CD8-positive, alpha-beta memory T cell (primary cell): ENCODE measurements at regions not wholly inside any gene's neighbourhood (a gene's known extent, or its start where the extent isn't known, plus 50 kb on each side); places are given as distances from the start of the nearest gene placed in this dataset.

ENCODE experiments used
- CTCF ChIA-PET: fragments of 350-600 bp; sonication (Branson Sonifier 250); formaldehyde crosslinking; loops from one replicate; lab custom pipeline; 2021; ENCODE audit warnings: antibody characterized with exemption; lab: Charles Lee
- POLR2A ChIA-PET: fragments of 350-600 bp; sonication (Branson Sonifier 250); formaldehyde crosslinking; loops from one replicate; lab custom pipeline; 2021; ENCODE audit warnings: antibody characterized with exemption; lab: Charles Lee
- DNase-seq, 5 donors: peaks; one replicate each; pipeline versions ENCODE4 v3.0.0 to v3.0.0-alpha.2; 2020 to 2022; ENCODE audit warnings: mixed read lengths in 1 of 5
- H3K27ac ChIP-seq: one replicate; pipeline ENCODE4 v1.7.0; 2013; ENCODE audit warnings: low read depth, mild to moderate bottlenecking, low read length, moderate library complexity
- H3K27me3 ChIP-seq: 2 replicates; pipeline ENCODE4 v1.7.0; 2013; ENCODE audit warnings: low read length, mild to moderate bottlenecking; ENCODE audit not compliant: insufficient read depth, poor library complexity, severe bottlenecking
- H3K36me3 ChIP-seq: 2 replicates; pipeline ENCODE4 v1.7.0; 2013; ENCODE audit warnings: mild to moderate bottlenecking, low read length, moderate library complexity; ENCODE audit not compliant: insufficient read depth
- H3K4me1 ChIP-seq: 2 replicates; pipeline ENCODE4 v1.7.0; 2013; ENCODE audit warnings: mild to moderate bottlenecking, low read length, moderate library complexity; ENCODE audit not compliant: insufficient read depth
- H3K4me3 ChIP-seq: 2 replicates; pipeline ENCODE4 v1.7.0; 2013; ENCODE audit warnings: mild to moderate bottlenecking, low read length
- H3K9me3 ChIP-seq: 2 replicates; pipeline ENCODE4 v1.7.0; 2013; ENCODE audit warnings: mild to moderate bottlenecking, low read length
- H3K27ac Mint-ChIP-seq, 8 donors: one replicate each; pipeline ENCODE4 v1.8.0; 2020 to 2021; ENCODE audit warnings: mixed read lengths in 8 of 8, mild to moderate bottlenecking in 6 of 8, inconsistent platforms in 3 of 8, moderate library complexity in 3 of 8
- H3K27me3 Mint-ChIP-seq, 2 donors: one replicate each; pipeline ENCODE4 v1.8.0; 2020 to 2021; ENCODE audit warnings: mixed read lengths in 2 of 2, mild to moderate bottlenecking in 1 of 2, moderate library complexity in 1 of 2
- H3K36me3 Mint-ChIP-seq, 3 donors: one replicate each; pipeline ENCODE4 v1.8.0; 2020 to 2021; ENCODE audit warnings: mixed read lengths in 3 of 3, inconsistent platforms in 1 of 3, mild to moderate bottlenecking in 1 of 3
- H3K4me1 Mint-ChIP-seq, 3 donors: one replicate each; pipeline ENCODE4 v1.8.0; 2020 to 2021; ENCODE audit warnings: mixed read lengths in 3 of 3, inconsistent platforms in 1 of 3, mild to moderate bottlenecking in 1 of 3
- H3K4me3 Mint-ChIP-seq, 7 donors: one replicate each; pipeline ENCODE4 v1.8.0; 2020 to 2021; ENCODE audit warnings: mixed read lengths in 7 of 7, mild to moderate bottlenecking in 6 of 7, moderate library complexity in 4 of 7, inconsistent platforms in 2 of 7
- H3K9me3 Mint-ChIP-seq, 5 donors: one replicate each; pipeline ENCODE4 v1.8.0; 2020 to 2022; ENCODE audit warnings: mixed read lengths in 5 of 5, mild to moderate bottlenecking in 3 of 5, moderate library complexity in 2 of 5, inconsistent platforms in 1 of 5

DNA sequence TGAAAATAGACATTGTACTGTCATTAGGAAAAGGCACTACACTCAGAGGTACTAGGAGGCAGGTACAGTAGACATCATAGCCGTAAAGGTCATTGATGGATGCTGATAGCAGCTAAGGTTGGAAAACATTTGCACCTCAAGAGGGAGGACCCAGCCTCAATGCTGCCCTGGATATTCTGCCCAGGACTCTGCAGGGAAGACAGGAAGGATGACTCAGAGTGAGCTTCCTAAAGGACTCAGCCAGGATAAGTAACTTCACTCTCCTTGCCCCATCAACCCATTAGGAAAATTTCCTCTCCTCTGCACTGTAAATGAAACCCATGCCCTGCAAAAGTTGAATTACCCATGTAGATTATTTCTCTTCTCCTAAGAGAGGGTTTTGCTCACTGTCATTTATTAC is 617.9 kb upstream of the MKI67 start:
- CTCF ChIA-PET: no interaction called here
- no peak overlapping the region for H3K27ac Mint-ChIP-seq
- H3K27me3 ChIP-seq: no peaks in the 10 kb centered on the region
- no peaks in the 10 kb centered on the region for H3K36me3 ChIP-seq
- H3K4me1 ChIP-seq: no peaks in the 10 kb centered on the region
- H3K4me1 Mint-ChIP-seq: no peaks in the 10 kb centered on the region
- DNase-seq: no peak
- POLR2A ChIA-PET: no interaction called here
- no peak overlapping the region for H3K27ac ChIP-seq
- peaks cover 5 to 12% of the 10 kb centered on the region in 2 donors for H3K27me3 Mint-ChIP-seq
- H3K9me3 Mint-ChIP-seq: peaks cover 0 to 3% (median 0%) of the 10 kb centered on the region in 5 donors
- no peaks in the 10 kb centered on the region for H3K9me3 ChIP-seq
- no peak overlapping the region for H3K4me3 ChIP-seq
- H3K4me3 Mint-ChIP-seq: no peak overlapping the region
- H3K36me3 Mint-ChIP-seq: no peaks in the 10 kb centered on the region

DNA sequence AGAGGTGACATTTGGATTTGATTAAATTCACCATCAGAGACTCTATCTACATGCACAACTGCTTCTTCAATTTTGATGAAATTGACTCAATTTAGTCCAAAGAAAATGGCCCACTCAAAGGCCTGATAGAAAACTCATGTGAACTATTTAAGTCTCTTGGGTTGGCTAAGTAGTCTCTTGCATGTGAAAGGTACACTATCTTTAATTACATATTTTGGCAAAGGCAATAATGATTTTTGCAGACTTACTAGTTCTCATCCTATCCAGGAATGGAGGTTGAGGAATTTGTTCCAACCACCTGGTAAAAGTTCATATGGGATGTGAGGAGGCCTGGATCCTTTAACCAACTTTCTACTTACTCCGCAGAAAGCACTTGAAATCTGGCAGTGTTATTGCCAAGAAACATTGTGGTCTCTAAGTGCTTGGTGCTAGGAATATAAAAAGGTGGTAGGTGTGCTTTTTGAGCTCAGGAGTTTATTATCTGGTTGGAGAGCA is 618.6 kb upstream of the MKI67 start:
- DNase-seq: no peak

DNA sequence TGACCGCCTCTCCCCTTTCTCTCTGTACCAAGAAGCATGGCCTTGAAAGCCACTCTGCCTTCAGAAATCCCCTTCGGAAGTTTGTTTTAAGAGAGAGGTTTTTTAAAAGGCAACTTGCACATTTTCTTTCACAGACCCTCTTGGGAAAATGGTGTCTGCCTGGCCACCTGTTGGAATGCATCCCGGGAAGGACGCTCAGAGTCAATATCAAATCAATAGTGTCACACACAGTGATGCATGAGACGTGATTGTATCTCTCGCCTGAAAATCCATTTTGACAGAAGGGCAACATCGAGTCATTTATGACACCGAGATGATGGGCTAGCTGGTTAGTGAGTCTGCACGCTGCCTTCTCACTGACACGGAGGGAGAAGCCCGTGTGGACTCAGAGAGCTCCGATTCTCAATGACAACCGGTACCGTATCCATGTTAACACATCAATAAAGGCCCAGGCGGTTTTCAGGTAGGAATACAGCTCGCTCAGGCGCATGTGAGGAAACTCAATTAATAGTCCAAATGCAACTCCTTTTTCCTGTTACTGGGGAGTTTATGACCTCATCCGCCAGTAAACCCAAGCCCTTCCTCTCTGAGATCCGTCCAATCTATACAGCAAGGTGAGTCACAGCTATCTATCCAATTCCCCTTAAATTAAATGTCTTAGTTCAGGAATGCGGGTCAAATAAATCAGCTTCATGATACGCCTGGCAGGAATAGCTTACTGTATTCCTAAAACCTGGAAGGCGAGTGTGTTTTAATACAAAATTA is 621.5 kb upstream of the MKI67 start:
- H3K4me3 ChIP-seq: no peak overlapping the region
- POLR2A ChIA-PET: no interaction called here
- Mint-ChIP-seq H3K27ac (no peak overlapping the region), H3K4me3 (no peak overlapping the region), H3K4me1 (no peaks in the 10 kb centered on the region), H3K36me3 (no peaks in the 10 kb centered on the region), H3K9me3 (peaks cover 0 to 3% (median 0%) of the 10 kb centered on the region in 5 donors), H3K27me3 (peaks cover 0 to 2% of the 10 kb centered on the region in 2 donors)
- CTCF ChIA-PET: no interaction called here
- no peaks in the 10 kb centered on the region for H3K9me3 ChIP-seq
- H3K4me1 ChIP-seq: no peaks in the 10 kb centered on the region
- no peak overlapping the region for H3K27ac ChIP-seq
- H3K27me3 ChIP-seq: no peaks in the 10 kb centered on the region
- no peak for DNase-seq
- no peaks in the 10 kb centered on the region for H3K36me3 ChIP-seq

More for the DNA sequence above, 618.6 kb upstream of the MKI67 start:
- Histone ChIP-seq H3K4me1 (no peaks in the 10 kb centered on the region), H3K36me3 (no peaks in the 10 kb centered on the region), H3K9me3 (no peaks in the 10 kb centered on the region), H3K27me3 (no peaks in the 10 kb centered on the region), H3K27ac (no peak overlapping the region), H3K4me3 (no peak overlapping the region)
- H3K4me3 Mint-ChIP-seq: no peak overlapping the region
- H3K4me1 Mint-ChIP-seq: no peaks in the 10 kb centered on the region
- peaks cover 5 to 12% of the 10 kb centered on the region in 2 donors for H3K27me3 Mint-ChIP-seq
- CTCF ChIA-PET: no interaction called here
- H3K9me3 Mint-ChIP-seq: peaks cover 0 to 3% (median 0%) of the 10 kb centered on the region in 5 donors
- no peak overlapping the region for H3K27ac Mint-ChIP-seq
- H3K36me3 Mint-ChIP-seq: no peaks in the 10 kb centered on the region
- POLR2A ChIA-PET: no interaction called here

DNA sequence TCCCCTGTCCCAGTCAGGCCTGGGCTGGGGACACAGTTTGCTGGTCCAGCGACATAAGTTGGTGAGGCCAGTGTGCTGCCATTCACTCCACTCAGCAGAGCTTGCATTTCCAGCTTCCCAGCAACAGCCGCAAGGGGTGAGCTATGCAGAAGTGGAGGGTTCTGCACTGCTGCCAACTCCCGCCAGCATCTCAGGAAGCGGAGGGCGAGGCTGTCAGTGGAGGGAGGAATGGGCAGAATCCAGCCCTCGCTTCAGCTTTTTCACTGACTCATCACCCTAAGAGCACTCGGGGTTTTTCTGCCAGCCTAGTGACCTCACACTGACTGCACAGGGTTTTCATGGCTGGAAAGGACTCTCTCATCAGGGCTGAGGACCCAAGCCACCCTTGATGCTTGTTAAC is 625.1 kb upstream of the MKI67 start:
- Mint-ChIP-seq H3K36me3 (no peaks in the 10 kb centered on the region), H3K9me3 (peaks cover 0 to 1% (median 0%) of the 10 kb centered on the region in 5 donors), H3K4me3 (no peak overlapping the region), H3K4me1 (no peaks in the 10 kb centered on the region), H3K27ac (no peak overlapping the region), H3K27me3 (peaks cover 0 to 2% of the 10 kb centered on the region in 2 donors)
- no peaks in the 10 kb centered on the region for H3K4me1 ChIP-seq
- H3K4me3 ChIP-seq: no peak overlapping the region
- no peak for DNase-seq
- no peaks in the 10 kb centered on the region for H3K36me3 ChIP-seq
- H3K27me3 ChIP-seq: no peaks in the 10 kb centered on the region
- no peak overlapping the region for H3K27ac ChIP-seq
- ChIA-PET POLR2A (no interaction called here), CTCF (no interaction called here)
- no peaks in the 10 kb centered on the region for H3K9me3 ChIP-seq

DNA sequence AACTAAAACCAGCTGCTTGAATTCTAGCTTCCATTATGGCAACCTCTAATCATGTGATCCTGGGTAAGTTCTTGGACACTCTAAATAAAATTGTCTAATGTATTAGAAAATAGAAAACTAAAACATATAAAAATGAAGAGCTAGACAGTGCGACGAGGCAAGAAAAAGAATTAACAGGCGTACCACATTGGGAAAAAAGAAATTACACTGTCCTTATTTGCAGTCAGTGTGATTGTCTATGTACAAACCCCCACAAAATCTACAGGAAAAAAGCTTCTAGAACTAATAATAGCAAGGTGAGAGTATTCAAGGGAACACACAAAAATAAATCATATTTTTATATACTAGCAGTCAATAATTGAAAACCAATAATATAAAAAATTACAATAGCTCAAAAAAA is 625.6 kb upstream of the MKI67 start:
- Histone ChIP-seq H3K4me1 (no peaks in the 10 kb centered on the region), H3K36me3 (no peaks in the 10 kb centered on the region), H3K4me3 (no peak overlapping the region), H3K27ac (no peak overlapping the region), H3K9me3 (no peaks in the 10 kb centered on the region), H3K27me3 (no peaks in the 10 kb centered on the region)
- CTCF ChIA-PET: no interaction called here
- DNase-seq: no peak
- H3K36me3 Mint-ChIP-seq: no peaks in the 10 kb centered on the region
- H3K27ac Mint-ChIP-seq: no peak overlapping the region
- POLR2A ChIA-PET: no interaction called here
- no peak overlapping the region for H3K4me3 Mint-ChIP-seq
- H3K27me3 Mint-ChIP-seq: peaks cover 0 to under 1% of the 10 kb centered on the region in 2 donors
- H3K4me1 Mint-ChIP-seq: no peaks in the 10 kb centered on the region
- peaks cover 0 to 1% (median 0%) of the 10 kb centered on the region in 5 donors for H3K9me3 Mint-ChIP-seq

DNA sequence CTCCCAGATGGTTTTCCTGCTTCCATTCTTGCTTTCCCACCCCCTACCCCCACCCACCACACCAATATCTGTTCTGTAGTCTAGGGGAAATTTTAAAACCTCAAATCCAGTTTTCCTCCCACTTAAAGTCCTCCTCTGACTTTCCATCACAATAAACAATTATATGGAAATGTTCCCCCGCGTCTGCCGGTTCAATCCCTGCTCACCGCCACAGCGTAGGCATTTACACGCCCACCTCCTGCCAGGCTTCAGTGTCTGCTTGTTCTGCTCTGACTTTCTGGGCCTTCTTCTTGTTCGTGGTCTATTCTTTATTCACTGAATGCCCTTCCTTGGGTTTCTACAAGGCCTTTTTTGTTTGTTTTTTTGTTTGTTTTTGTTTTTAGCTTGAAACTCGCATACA is 633.0 kb upstream of the MKI67 start:
- no peaks in the 10 kb centered on the region for H3K4me1 Mint-ChIP-seq
- H3K27ac ChIP-seq: no peak overlapping the region
- H3K4me3 ChIP-seq: no peak overlapping the region
- no peaks in the 10 kb centered on the region for H3K4me1 ChIP-seq
- no peaks in the 10 kb centered on the region for H3K27me3 ChIP-seq
- H3K36me3 ChIP-seq: no peaks in the 10 kb centered on the region
- DNase-seq: no peak
- no peaks in the 10 kb centered on the region for H3K27me3 Mint-ChIP-seq
- no peaks in the 10 kb centered on the region for H3K9me3 ChIP-seq
- CTCF ChIA-PET: no interaction called here
- no peak overlapping the region for H3K27ac Mint-ChIP-seq
- H3K36me3 Mint-ChIP-seq: no peaks in the 10 kb centered on the region
- POLR2A ChIA-PET: no interaction called here
- H3K4me3 Mint-ChIP-seq: no peak overlapping the region
- H3K9me3 Mint-ChIP-seq: peaks cover 0 to 1% (median 0%) of the 10 kb centered on the region in 5 donors

DNA sequence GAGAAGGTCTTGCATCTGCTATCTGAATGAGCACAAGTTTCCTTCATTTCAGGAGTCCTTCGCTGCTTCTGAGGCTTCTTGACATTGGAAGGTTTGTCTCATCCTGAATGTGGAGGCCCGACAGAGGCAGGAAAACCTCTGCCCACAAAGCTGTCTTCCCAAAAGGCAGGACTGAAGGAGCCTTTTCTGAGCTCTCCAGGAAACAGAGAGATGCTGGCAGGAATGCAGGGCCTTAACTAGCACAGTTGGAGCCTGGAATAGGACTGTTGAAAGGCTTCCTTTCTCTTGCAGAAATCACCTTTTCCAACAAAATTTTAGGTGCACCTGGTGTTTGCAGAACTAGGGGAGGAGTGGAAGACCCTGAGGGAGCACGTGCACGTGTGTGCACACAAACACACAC is 637.4 kb upstream of the MKI67 start:
- Mint-ChIP-seq H3K4me1 (no peaks in the 10 kb centered on the region), H3K27me3 (no peaks in the 10 kb centered on the region), H3K27ac (no peak overlapping the region), H3K4me3 (no peak overlapping the region), H3K9me3 (peaks cover 0 to under 1% (median 0%) of the 10 kb centered on the region in 5 donors), H3K36me3 (no peaks in the 10 kb centered on the region)
- H3K4me3 ChIP-seq: no peak overlapping the region
- no peak for DNase-seq
- H3K27ac ChIP-seq: no peak overlapping the region
- ChIA-PET POLR2A (interaction anchor here (0.7 kb wide), 1 partner anchor 445 kb away, joined by 3 read pairs; no protein-coding TSS in a partner anchor), CTCF (no interaction called here)
- no peaks in the 10 kb centered on the region for H3K9me3 ChIP-seq
- H3K4me1 ChIP-seq: no peaks in the 10 kb centered on the region
- no peaks in the 10 kb centered on the region for H3K27me3 ChIP-seq
- H3K36me3 ChIP-seq: no peaks in the 10 kb centered on the region

DNA sequence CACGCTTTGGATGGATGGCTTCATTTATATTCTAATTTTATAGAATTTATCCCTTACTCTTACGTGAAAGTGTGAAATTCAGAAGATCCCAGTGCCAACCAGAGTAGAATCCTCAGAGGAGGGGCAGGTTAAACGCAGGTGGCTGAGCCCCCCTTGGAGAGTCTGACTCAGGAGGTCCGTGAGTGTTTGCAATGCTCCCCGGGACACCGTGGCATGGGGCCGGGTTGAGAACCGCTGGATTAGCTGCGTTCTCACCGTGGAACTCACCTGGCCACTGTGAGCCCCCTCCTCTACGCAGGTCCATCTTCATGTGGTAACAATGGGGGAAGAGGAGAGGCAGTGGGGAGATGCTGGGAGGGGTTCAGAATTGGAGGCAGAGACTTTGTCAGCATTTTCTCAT is 638.0 kb upstream of the MKI67 start:
- no peaks in the 10 kb centered on the region for H3K36me3 ChIP-seq
- no peak overlapping the region for H3K4me3 ChIP-seq
- ChIA-PET POLR2A (no interaction called here), CTCF (no interaction called here)
- Mint-ChIP-seq H3K27ac (no peak overlapping the region), H3K4me3 (no peak overlapping the region), H3K36me3 (no peaks in the 10 kb centered on the region), H3K4me1 (no peaks in the 10 kb centered on the region), H3K9me3 (peaks cover 0 to 2% (median 0%) of the 10 kb centered on the region in 5 donors), H3K27me3 (no peaks in the 10 kb centered on the region)
- no peaks in the 10 kb centered on the region for H3K9me3 ChIP-seq
- H3K27ac ChIP-seq: no peak overlapping the region
- DNase-seq: no peak
- H3K27me3 ChIP-seq: no peaks in the 10 kb centered on the region
- no peaks in the 10 kb centered on the region for H3K4me1 ChIP-seq
